Right lobe of liver (tissue), 4 donors: ENCODE measurements at regions not wholly inside any gene's neighbourhood (a gene's known extent, or its start where the extent isn't known, plus 50 kb on each side); places are given as distances from the start of the nearest gene placed in this dataset.

Experiments used
- POLR2A ChIP-seq: fragments of 450-650 bp; IDR thresholded peaks from one replicate; pipeline ENCODE4 v1.6.1; 2017; ENCODE audit warnings: antibody characterized with exemption, mild to moderate bottlenecking
- TF ChIP-seq, protein P1 (sequence below), 4 donors: fragments of 200-600 bp in 3 of 4; fragments of 450-650 bp in 1 of 4; IDR thresholded peaks; one replicate each; pipeline versions ENCODE4 v1.5.1 to v1.8.0; 2016 to 2022; ENCODE audit warnings: antibody characterized with exemption in 4 of 4, mild to moderate bottlenecking in 2 of 4
- donor health status: DM: no; HTN: no; CAD: no.
- donor health status: DM: no; HTN: no; CAD: no.
- donor health status: DM: no; HTN: yes; CAD: no.

DNA sequence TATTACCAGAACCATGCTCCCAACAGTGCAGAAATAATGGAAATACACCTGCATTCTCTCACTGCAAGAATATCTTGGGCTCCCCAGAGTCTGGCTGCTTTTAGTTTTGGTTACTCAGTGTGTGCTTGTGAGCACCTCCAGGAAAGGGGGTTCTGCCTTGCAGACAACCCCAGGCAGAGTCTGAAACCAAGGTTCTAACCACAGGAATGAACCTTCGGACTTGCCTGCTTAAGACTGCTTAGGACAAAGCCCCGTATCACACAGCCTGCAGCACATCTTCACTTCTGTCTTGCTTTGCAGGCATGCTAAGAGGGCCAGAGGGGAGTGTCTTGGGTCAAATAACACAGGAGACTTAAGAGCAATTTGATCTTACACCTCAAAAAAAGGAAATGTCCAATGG is 94.8 kb upstream of the SPATA31C2 start:
- TF ChIP-seq POLR2A, result no peak
- TF ChIP-seq, protein P1, sequence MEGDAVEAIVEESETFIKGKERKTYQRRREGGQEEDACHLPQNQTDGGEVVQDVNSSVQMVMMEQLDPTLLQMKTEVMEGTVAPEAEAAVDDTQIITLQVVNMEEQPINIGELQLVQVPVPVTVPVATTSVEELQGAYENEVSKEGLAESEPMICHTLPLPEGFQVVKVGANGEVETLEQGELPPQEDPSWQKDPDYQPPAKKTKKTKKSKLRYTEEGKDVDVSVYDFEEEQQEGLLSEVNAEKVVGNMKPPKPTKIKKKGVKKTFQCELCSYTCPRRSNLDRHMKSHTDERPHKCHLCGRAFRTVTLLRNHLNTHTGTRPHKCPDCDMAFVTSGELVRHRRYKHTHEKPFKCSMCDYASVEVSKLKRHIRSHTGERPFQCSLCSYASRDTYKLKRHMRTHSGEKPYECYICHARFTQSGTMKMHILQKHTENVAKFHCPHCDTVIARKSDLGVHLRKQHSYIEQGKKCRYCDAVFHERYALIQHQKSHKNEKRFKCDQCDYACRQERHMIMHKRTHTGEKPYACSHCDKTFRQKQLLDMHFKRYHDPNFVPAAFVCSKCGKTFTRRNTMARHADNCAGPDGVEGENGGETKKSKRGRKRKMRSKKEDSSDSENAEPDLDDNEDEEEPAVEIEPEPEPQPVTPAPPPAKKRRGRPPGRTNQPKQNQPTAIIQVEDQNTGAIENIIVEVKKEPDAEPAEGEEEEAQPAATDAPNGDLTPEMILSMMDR (IDR thresholded peaks at IDR 0.05), result no peak
